Left colon (tissue), 2 donors: ENCODE measurements at regions not wholly inside any gene's neighbourhood (a gene's known extent, or its start where the extent isn't known, plus 50 kb on each side); places are given as distances from the start of the nearest gene placed in this dataset.
"Not testable (repeated sequence)": the region's sequence is repeated elsewhere in the genome, so short reads cannot be mapped to it uniquely, and the experiment has no call there.

Experiments
- ATAC-seq: fragments of 200-7000 bp; cut with Tn5 transposase; one replicate; pipeline ENCODE4 v1.9.1; 2020; ENCODE audit warnings: mild to moderate bottlenecking, moderate library complexity
- DNase-seq, 2 donors: peaks; one replicate each; pipeline ENCODE4 v3.0.0-alpha.2; 2020
- intact Hi-C, 2 donors: fragments of 100-400 bp; cut with DNase I in 1 of 2; cut with micrococcal nuclease in 1 of 2; formaldehyde crosslinking; loops; one replicate each; pipeline versions ENCODE4 v1.11.2 to v1.14.0; 2022; cut with DNase I, micrococcal nuclease
- donor health status: DM: no; HTN: no; CAD: no.
- donor health status: DM: yes; HTN: yes; CAD: no.

- no peak for DNase-seq
- intact Hi-C loops: no loop called here
Observed at GRCh38 chr4:61011051-61011450, 189.1 kb upstream of the ADGRL3 start.

DNA sequence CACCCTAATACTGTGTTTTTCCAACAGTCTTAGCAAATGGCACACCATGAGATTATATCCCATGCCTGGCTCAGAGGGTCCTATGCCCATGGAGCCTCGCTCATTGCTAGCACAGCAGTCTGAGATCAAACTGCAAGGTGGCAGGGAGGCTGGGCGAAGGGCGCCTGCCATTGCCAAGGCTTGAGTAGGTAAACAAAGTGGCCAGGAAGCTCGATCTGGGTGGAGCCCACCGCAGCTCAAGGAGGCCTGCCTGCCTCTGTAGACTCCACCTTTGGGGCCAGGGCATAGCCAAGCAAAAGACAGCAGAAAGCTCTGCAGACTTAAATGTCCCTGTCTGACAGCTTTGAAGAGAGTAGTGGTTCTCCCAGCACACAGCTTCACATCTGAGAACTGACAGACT is 188.2 kb upstream of the ADGRL3 start:
- ATAC-seq, intact Hi-C loops: not testable (repeated sequence)

More at GRCh38 chr4:61011051-61011450, 189.1 kb upstream of the ADGRL3 start:
- no peak for ATAC-seq

DNA sequence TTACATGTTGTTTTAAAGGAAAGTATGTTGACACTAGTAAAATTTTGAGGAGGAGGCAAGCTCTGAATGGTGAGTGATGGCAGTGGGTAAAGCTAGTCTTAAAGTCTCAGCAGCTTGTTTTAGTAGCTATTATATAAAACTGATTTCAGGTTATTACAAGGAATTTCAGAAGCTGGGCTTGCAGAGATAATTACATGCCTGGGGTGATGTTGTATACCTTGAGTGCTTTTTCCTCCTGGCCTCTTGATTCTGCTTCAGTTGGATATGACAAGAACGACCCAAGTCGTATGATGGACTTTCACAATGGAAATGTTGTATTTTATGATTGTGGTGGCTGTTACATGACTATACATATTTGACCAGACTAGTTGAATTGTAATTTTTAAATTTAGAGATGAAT is 175.5 kb upstream of the ADGRL3 start:
- no peak for ATAC-seq
- intact Hi-C loops: no loop called here

More for the DNA sequence above, 188.2 kb upstream of the ADGRL3 start:
- DNase-seq: not testable (repeated sequence)

DNA sequence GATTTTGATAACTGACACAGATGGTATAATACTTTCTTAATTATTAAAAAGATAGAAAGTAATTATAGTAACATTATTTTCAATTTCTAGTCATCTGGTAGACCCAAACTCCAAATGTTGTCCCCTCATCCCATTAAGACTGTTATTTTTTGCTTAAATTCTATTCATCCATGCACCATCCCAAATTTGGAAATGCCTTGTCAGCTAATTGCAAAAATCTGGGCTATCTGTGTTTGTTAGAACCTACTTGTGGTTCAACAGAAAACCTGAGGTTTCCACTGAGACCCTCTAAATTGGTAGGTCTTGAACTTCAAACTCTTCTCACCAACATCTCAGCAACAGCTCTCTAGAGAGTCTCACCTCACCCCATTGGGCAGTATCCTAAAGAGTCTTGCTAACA is 172.2 kb upstream of the ADGRL3 start:
- intact Hi-C loops: no loop called here
- no peak for ATAC-seq
- DNase-seq: no peak

More for the DNA sequence above, 175.5 kb upstream of the ADGRL3 start:
- no peak for DNase-seq

DNA sequence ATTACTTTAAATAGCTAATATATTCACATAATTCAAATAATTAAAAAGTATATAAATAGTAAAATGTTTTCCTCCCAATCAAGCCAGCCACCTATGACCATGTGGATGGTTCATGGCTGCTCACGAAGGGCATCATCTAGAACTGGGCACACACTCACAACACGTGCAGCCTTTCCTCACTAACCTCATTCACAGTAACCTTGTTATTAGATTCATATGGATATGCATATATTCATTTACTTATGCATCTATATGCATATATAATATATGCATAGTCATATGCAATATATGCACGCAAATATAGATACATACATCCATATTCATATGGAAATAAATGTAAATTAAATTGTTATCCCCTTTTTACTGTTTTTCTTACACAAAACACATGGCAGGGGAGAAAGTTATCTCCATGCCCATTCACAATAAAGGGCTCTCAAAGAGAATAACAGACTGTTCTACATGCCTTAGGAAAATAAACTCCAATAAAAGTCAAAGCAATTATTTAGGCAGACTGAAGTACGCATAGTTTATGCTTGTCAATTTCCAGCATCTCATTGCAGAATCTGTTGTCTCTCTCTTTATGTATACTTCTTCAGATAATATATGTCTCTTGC is 163.9 kb upstream of the ADGRL3 start:
- DNase-seq (no peak), ATAC-seq (no peak)
- intact Hi-C loops: no loop called here

- no peak for DNase-seq
- ATAC-seq: no peak
- intact Hi-C loops: no loop called here
Observed at GRCh38 chr4:61041527-61041926, 158.6 kb upstream of the ADGRL3 start.

DNA sequence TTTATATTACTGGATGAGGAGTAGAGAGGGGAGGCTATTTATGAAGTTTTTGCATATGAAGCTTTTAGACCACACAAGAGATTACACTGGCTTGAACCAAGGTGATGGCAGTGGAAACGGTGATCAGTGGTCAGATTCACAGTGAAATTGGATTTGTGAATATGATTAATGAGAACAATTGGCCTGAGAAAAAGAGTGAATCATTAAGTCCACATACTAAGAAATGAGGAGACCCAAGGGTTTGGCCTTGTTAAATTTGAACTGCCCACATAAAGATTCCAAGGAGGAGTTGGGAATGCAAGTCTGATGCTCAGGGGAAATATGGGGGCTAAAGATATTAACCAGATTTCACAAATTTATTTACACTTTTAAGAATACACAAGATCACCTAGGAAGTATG is 155.3 kb upstream of the ADGRL3 start:
- DNase-seq (no peak), ATAC-seq (no peak)
- intact Hi-C loops: no loop called here

GRCh38 chr4:61049018-61049417 is 151.1 kb upstream of the ADGRL3 start:
- DNase-seq (no peak), ATAC-seq (no peak)
- intact Hi-C loops: no loop called here

- DNase-seq (no peak), ATAC-seq (no peak)
- intact Hi-C loops: no loop called here
Observed at GRCh38 chr4:61067381-61067780, 132.7 kb upstream of the ADGRL3 start.

DNA sequence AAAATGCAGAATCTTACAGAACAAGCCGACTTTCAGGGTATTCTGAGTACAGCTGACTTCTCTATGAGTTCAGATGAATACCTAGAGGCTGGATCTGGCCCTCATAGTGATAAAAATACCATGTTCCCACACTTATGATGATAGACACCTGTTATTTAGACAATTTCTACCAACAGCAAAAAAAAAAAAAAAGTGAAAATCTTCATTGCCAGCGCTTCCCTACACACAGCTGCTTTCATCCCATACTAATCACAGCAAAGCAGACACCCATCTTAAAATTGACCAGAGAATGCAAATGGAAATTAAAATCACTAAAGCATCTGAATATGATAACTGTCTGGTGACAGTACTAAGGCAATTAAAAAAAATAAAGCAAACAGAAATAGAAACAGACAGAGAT is 132.1 kb upstream of the ADGRL3 start:
- intact Hi-C loops: no loop called here
- no peak for DNase-seq
- ATAC-seq: no peak

- ATAC-seq (no peak), DNase-seq (no peak)
- intact Hi-C loops: no loop called here
Observed at GRCh38 chr4:61068745-61069144, 131.4 kb upstream of the ADGRL3 start.

- no peak for ATAC-seq
- DNase-seq: no peak
Observed at GRCh38 chr4:61070269-61070668, 129.9 kb upstream of the ADGRL3 start.

DNA sequence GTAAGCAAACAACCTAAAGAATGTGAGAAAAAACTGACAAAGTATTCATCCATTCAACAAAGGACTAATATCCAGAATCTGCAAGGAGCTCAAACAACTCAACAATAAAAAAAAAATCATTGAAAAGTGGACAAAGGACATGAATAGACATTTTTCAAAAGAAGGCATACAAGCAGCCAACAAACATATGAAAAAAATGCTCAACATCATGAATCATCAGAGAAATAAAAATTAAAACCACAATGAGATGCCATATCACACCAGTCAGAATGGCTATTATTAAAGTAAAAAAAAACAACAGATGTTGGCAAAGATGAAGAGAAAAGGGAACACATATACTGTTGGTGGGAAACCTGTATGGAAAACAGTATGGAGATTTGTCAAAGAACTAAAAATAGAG is 120.7 kb upstream of the ADGRL3 start:
- DNase-seq (no peak), ATAC-seq (no peak)
- intact Hi-C loops: no loop called here

More at GRCh38 chr4:61070269-61070668, 129.9 kb upstream of the ADGRL3 start:
- intact Hi-C loops: no loop called here

GRCh38 chr4:61079976-61080375 is 120.2 kb upstream of the ADGRL3 start:
- intact Hi-C loops: no loop called here
- DNase-seq (no peak), ATAC-seq (no peak)

- ATAC-seq (no peak), DNase-seq (no peak)
- intact Hi-C loops: no loop called here
Observed at GRCh38 chr4:61085534-61085933, 114.6 kb upstream of the ADGRL3 start.

GRCh38 chr4:61086357-61086756 is 113.8 kb upstream of the ADGRL3 start:
- no peak for ATAC-seq
- no peak for DNase-seq
- intact Hi-C loops: no loop called here

- DNase-seq: no peak
- intact Hi-C loops: no loop called here
- no peak for ATAC-seq
Observed at GRCh38 chr4:61086979-61087378, 113.1 kb upstream of the ADGRL3 start.

GRCh38 chr4:61094854-61095598 is 105.1 kb upstream of the ADGRL3 start:
- no peak for ATAC-seq
- DNase-seq: no peak
- intact Hi-C loops: no loop called here

- intact Hi-C loops: no loop called here
- DNase-seq (no peak), ATAC-seq (no peak)
Observed at GRCh38 chr4:61128682-61129081, 71.4 kb upstream of the ADGRL3 start.

- no peak for DNase-seq
- ATAC-seq: no peak
- intact Hi-C loops: no loop called here
Observed at GRCh38 chr4:61129971-61130370, 70.2 kb upstream of the ADGRL3 start.

- intact Hi-C loops: no loop called here
- no peak for DNase-seq
- ATAC-seq: no peak
Observed at GRCh38 chr4:61143461-61143860, 56.7 kb upstream of the ADGRL3 start.
